HG03354 (cell line): ENCODE measurements at regions not wholly inside any gene's neighbourhood (a gene's known extent, or its start where the extent isn't known, plus 50 kb on each side); places are given as distances from the start of the nearest gene placed in this dataset.
"Not testable (repeated sequence)": the region's sequence is repeated elsewhere in the genome, so short reads cannot be mapped to it uniquely, and the experiment has no call there.

ENCODE experiments used
- ATAC-seq: cut with Tn5 transposase; IDR thresholded peaks from one replicate; pipeline ENCODE4 v1.9.1; 2021; ENCODE audit warnings: mild to moderate bottlenecking; ENCODE audit not compliant: unreplicated experiment, poor library complexity, severe bottlenecking

DNA sequence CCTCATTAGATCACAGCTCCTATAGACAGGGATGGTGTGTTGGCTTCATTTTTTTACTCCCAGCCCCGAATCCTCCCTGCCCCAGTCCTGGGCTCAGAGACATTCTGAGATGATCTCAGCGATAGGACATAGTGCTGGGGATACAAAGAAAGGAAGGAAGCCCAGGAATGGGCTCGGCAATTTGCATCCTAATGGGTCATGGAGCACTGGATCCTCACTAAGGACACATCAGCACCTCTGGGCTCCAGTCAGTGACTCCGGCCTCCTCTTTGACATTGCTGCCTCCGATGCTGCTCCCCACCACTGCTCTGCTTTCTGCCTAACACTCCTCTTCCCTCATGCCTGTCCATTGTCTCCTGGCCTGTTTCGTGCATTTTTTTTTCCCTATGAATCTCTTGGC is 489.1 kb downstream of the STK39 start:
- ATAC-seq, result no peak

DNA sequence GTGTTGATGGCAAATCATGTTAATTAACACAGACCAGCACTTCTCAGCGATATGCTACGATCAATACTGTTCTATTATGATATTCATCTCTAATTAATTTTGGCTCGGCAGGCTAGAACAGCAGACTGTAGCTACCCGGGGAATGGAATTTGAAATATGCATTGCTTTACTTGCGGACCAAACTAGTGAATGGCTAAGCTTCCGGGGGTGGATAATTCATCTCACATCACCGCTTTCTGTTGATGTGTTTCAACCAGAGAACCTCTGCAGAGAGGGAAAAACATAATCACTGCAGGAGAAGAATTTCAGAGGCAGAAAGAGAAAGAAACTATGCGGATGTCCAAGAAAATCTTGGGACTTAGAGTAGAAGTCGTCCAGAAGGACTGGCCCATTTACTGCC is 490.9 kb downstream of the STK39 start:
- ATAC-seq, result no peak

DNA sequence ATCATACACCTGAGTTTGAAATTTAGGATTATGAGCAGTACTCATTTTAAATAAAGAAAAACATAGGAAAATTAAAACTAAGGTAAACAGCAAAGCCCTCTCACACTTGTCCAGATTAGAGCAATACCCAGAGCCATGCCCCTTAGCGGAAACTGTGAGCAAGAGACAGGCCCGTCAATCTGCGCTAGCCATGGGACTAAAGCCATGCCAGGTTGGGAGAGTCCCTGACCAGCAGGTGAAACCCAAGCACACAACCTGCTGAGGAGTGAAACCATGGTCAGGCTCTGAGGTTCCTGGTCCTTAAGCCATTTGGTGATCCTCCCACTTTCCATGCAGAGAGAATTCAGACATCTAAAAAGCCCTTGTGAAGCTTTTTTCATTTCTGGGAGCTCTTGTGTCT is 494.3 kb downstream of the STK39 start:
- ATAC-seq, result no peak

DNA sequence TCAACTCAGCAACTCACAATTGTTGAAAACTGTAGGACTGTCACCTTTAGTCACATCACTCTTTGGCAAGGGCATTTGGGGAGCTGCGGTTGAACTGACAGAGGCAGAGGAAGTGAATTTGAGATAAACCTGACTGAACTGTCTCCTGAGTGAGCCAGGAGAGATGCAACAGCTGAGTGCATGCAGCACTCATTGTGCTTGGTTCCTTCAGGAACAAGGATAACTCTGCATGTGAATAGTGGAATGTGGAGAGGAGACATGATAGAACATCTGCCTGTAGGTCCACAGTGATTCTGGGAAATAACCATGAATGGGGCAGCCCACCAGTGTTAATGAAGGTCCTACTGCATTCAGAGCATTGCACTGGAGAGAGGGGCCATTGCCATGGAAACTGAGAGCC is 494.7 kb downstream of the STK39 start:
- ATAC-seq, result no peak

DNA sequence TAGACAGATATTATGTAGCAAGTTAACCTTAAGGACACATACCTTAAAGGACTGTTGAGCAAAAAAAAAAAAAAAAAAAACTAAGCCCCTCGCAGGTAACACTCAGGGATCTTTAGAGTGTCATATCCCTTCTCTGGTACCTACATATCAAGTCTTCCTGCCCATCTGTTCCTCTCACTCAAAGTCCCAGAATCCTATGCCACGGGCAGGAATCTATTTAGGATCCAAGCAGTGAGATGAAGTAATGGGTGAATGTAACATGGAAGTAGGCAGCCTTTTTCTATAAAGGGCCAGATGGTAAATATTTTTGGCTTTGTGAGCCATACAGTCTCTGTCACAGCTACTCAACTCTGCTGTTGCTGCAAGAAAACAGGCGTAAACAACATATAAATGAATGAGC is 496.7 kb downstream of the STK39 start:
- ATAC-seq, result no peak

DNA sequence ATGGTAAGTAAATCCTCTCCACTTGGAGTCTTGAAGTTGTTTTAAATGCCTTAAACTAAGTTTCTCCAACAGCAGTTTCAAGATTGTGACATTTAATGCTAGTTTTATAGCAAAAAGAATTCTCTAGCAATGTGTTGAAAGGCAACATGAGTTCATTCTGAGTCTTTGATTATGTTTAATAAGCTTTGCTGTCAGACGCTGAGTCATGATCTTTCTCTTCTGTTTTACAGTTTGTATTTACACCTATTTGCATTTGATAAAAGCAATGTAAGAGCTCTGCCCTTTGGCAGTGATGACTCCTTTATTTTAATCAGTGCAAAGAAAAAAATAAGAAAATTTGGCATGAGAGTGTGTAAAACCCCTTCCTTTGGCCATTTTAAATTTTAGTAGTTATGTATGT is 497.7 kb downstream of the STK39 start:
- ATAC-seq, result no peak

DNA sequence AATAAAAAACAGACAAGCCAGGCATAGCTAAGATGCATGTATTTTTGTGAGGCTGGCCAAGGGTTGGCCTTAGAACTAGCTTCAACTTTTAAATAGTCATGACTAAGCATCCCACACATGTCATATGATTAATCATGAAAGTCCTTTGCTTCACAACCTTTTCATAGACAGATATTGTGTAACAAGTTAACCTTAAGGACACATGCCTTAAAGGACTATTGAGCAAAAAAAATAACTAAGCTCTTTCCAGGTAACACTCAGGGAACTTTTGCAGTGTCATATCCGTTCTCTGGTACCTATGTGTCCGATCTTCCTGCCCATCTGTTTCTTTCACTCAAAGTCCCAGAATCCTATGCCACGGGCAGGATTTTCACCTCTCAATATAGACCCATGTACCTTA is 498.4 kb downstream of the STK39 start:
- ATAC-seq, result no peak

DNA sequence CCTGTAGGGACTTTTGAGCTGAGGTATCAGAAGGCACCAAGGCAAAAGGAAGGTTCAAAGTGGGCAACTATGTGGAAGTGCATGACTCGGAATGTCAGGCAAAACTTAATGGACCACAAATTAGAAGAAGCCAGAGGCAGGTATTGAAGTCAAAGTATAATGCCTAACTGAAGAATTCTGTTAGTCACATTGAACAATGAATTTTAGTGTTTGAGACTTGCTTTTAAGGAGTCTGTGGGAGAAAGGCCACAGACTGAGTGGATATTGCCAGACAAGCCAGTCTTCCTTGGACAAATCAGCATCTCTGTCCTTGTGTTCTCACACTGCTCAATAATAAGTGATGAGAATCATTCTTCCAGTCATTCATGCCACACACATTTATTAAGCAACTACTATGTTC is 498.9 kb downstream of the STK39 start:
- ATAC-seq, result no peak

DNA sequence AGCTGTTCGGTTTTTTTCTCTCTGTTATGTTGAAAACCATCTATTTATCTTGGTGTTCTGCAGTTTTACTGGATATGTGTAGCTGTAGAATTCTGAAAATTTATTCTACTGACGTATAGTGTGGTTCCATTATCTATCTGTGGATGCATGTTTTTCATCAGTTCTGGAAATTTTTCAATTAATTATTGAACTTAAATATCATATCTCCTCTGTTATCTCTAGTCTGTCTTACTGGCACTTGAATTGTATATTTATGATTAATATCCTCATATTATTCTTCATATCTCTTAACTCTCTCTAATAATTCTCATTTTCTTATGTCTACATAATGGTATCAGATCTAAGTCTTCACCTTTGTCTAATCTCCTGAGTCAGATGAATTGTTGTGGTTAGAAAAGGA is 501.7 kb downstream of the STK39 start:
- no peak for ATAC-seq

DNA sequence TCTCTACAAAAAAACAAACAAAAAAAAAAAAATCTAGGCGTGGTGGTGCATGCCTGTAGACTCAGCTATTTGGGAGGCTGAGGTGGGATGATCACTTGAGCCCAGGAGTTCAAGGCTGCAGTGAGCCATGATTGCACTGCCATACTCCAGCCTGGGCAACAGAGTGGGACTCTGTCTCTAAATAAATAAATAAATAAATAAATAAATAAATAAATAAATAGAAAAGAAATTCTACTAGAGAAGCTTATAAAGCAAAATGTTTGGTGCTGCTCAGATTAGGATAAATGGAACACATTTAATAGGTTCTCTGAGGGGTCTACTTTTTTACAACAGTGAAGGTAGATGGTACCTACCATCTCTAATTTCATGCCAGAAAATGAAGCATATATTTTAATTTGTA is 507.5 kb downstream of the STK39 start:
- ATAC-seq, result not testable (repeated sequence)

DNA sequence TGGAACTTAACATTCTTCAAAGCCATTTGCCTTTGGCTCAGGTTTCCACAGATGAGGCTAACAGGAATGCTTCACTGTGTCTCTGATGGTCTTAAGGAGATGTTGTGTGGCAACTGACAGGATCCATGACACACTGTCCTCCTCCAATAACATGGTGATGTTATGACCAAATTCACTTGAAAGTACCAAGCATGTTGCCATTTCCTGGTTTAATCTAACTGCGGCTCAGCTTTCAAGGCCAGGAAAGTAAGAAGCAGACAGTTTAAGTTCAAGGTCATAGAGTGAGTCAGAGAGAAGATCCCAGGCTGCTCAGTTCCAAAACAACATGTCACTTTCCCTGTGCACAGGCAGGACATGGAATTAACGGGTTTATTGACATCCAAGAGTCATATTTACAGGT is 513.6 kb downstream of the STK39 start:
- no peak for ATAC-seq

DNA sequence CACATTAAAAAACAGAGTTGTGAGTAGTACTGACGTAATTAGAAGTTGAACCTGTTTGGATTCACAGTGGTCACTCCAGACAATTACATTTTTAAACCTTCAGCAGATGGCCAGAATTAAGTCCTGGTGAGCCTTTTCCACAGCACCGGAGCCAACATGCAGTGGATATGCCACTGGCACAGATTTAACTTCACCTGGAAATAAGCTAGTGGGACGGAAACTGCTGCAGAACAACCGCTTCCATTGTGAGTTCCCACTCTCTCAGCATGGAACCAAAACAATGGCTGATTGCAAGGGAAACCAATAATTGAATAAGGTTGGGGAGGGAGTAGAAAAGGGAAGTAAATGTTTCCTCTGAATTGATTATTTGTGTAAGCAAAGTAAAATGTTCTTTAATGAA is 515.1 kb downstream of the STK39 start:
- no peak for ATAC-seq

DNA sequence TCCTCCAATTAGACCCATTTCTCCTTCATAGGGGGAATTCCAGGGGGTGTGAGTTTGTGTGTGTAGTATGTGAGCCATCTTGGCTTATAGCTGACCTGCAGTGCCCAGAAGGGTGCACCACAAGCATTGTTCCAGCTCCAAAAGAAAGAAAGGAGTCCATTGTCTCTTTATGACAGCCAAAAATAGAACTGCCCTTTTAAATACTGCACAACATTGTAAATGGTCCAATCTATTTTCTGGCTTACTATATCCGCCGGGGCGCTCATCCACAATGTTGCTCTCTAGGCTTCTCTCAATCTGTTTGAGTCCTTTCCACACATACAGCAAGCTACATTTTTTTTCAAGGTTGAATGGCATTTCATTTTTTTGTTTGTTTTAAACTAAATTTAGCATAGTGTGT is 517.5 kb downstream of the STK39 start:
- ATAC-seq, result no peak

DNA sequence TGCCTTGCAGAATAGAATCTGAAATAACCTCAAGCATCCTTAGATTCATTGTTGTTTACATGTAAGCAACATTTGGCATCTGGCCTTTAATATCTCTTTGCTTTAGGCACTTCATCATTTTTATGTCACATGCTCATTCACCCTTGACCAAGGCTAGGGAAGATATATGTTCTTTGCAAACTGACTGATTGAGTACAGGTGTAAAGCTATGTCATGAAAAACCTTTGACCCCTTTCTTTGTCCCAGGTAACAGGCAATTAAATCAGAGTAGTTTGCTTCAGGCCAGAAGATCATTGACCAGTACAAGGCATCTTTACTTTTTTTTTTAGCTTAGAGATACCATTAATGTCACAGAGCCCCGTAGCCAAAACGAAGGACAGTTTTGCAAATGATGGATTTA is 520.6 kb downstream of the STK39 start:
- ATAC-seq, result no peak

DNA sequence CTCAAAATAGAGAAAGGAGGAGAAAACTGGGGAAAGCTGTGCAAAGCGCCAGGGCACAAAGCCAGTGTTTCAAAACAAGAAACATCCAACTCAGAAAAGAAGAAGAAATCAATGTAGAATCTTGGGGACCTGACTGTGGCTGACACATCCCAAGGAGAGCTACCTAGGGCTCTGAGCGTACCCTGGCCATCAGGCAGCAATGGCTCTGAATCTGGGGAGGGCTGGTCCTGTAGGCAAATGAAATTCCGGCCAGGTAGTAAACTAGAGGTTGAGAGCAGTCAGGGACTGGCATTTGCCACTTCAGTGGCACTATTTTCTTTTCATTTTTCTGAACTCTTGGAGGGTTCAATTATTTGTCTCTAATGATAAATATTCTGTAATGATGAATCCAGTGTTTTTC is 525.8 kb downstream of the STK39 start:
- no peak for ATAC-seq

DNA sequence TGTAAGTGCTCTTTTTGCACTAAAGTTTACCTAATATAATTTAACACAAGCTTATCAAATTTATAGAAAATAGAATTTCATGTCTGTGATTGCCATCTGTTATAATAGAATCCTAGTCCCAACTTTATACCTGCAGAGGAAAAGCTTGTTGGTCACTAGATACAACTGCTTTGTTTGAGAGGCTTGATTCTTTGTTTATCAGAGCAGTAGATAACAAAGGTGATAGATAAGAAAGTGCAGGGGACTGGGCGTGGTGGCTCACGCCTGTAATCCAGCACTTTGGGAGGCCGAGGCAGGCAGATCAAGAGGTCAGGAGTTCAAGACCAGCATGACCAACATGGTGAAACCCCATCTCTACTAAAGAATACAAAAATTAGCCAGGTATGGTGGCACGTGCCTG is 528.0 kb downstream of the STK39 start:
- no peak for ATAC-seq

DNA sequence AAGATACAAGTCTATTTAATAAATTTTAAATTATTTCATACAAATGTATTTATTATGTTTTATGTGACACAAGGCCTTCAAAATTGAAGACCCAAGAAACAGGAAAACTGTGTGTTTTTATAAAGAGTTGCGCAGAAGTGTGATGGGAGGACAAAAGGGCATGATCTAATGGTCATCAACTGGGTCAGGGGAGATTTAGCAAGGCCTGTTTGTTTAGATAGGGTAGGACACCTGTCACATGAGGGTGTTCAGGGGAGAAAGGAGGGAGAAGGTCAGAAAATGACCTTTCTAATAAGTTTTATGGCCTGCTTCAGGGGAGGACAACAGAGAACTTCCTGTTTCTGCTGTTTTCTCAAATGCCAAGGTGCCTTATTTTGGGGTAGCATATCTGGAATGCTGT is 528.8 kb downstream of the STK39 start:
- no peak for ATAC-seq

DNA sequence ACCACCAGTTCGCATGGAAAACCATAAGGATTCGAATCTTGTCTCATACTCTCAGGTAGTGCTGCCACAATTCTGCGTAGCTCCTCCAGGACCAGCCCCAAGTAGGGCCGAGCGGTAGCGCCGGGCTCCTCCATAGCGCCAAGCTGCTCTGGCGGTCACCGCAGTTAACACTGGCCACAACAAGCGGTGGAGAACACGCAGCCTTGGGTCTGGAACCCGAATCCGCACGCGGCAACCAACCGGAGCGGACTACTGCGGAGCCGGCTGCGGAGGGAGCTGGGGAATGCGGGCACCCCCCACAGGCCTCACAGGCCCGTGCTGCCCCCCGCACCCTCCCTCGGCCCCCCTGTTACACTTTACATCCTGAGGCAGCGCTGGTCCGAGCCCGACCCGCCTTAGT is 531.5 kb downstream of the STK39 start:
- ATAC-seq, result no peak

DNA sequence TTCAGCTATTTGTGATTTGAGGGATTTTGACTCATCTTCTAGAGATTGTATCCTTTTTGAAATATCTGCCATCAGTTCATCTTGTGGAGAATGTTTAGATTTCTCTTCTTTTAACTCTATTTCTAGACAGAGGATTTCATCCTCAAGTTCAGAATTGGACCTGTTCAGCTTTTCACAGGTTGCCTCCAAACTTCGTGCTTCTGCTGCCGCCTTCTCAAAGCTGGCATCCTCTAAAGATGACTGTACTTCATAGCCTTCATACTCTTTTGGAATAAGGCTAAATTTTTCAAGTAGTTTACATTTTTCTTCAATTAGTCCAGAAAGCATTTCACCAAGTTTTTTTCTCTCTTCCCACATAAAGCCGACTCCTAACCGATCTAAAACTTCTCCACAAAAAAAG is 531.9 kb downstream of the STK39 start:
- ATAC-seq, result not testable (repeated sequence)

DNA sequence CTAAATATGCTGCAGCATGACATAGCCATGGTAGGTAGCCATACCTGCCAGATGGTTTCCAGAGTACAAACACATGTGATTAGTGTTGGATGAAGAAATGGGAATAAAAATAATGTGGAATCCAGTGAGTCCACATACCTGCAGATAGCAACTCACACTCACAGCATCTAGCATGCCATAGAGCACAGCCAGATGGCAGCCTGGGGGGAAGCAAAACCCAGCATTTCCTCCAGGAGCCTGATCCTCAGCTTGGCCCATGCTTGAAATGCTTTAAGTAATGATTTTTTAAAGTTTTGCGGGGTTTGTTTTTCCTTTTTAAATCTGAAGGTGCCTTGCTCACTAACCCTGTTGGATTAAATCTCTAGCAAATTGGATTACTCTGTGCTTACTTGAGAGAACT is 535.1 kb downstream of the STK39 start:
- no peak for ATAC-seq

DNA sequence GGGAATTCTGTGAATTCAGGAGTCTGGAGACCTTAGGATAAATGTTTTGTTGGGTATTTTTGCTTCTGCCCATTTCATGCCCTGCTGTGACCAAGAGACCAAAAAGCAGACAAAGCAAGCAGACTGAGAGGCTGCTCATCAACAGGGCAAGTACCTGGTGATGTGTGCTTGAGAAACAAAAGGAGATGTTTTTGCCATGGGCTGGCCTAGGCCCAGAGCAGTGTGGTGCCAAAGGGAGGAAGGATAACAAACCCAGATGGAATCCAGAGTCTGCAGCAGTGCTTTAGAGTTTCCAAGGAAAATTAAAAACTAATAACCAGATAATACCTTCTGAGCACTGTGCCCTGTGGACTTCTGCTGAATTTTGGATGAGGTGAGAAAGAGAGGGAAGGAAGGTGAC is 538.4 kb downstream of the STK39 start:
- no peak for ATAC-seq

DNA sequence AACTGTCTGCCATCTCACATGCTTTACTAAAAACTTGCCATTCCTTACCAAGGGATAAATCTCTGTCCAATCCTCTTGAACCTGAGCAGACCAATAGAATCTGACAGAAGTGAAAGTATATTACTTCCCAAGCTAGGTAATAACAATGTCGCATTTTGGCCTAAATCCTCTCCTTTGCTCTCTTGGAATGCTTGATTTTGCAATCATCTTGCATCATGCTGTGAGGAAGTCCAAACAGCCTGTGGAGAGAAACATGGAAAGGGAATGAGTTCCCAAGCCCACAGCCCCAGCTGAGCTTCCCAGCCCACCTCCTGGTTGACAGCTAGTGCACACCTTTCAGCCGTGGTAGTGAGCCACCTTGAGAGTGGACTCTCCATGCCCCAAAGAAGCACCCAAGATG is 540.6 kb downstream of the STK39 start:
- ATAC-seq, result no peak

DNA sequence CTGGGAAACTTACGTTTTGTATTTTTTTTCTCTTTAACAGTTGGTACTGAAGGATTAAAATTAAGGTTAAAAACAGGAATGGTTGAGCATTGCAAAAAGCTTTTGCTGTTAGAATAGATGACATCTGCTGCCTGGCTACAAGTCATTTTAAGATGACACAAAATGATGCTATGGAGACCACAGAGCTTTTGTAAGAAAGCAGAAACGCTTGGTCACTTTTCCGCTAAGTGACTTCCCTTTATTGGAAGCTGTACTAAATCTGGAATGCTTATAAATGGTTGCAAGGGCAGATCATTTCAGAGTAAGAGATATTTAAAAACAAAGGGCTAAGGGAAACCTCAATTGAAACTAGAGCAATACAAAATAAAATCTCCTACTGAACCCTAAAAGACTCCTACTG is 544.0 kb downstream of the STK39 start:
- ATAC-seq, result no peak
